ENCODE measurements at regions not wholly inside any gene's neighbourhood (a gene's known extent, or its start where the extent isn't known, plus 50 kb on each side); places are given as distances from the start of the nearest gene placed in this dataset.

DNA sequence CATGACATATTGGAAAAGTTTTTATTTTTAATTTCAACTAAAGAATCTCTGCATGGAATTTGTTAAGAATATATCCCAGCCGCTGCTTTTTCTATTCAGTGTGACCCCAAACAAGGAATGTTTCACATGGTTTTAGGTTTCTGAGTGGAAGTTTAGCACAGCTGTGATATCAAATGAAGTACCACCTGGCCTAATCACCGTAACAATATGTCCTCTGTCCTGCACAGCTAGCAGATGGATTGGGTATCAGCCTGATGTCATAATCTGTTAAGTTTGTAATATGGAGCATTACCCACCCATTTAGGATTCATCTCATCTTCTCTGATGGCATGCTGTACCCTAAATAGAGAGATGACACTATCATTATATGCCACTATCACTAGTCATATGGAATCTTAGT is 963.7 kb upstream of the ADGRL2 start:
- H3K27ac Mint-ChIP-seq (ENCODE audit: unreplicated experiment): no peak overlapping the region
- peaks cover 8% of the 10 kb centered on the region for H3K9me3 Mint-ChIP-seq (ENCODE audit: unreplicated experiment)
- no peaks in the 10 kb centered on the region for H3K27me3 Mint-ChIP-seq (ENCODE audit: unreplicated experiment)
- no peak for DNase-seq (ENCODE audit: extremely low spot score, unreplicated experiment)
- TF ChIP-seq, protein P1, sequence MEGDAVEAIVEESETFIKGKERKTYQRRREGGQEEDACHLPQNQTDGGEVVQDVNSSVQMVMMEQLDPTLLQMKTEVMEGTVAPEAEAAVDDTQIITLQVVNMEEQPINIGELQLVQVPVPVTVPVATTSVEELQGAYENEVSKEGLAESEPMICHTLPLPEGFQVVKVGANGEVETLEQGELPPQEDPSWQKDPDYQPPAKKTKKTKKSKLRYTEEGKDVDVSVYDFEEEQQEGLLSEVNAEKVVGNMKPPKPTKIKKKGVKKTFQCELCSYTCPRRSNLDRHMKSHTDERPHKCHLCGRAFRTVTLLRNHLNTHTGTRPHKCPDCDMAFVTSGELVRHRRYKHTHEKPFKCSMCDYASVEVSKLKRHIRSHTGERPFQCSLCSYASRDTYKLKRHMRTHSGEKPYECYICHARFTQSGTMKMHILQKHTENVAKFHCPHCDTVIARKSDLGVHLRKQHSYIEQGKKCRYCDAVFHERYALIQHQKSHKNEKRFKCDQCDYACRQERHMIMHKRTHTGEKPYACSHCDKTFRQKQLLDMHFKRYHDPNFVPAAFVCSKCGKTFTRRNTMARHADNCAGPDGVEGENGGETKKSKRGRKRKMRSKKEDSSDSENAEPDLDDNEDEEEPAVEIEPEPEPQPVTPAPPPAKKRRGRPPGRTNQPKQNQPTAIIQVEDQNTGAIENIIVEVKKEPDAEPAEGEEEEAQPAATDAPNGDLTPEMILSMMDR (IDR thresholded peaks at IDR 0.05): no peak
- no peaks in the 10 kb centered on the region for H3K4me1 Mint-ChIP-seq (ENCODE audit: unreplicated experiment)
- H3K36me3 Mint-ChIP-seq (ENCODE audit: unreplicated experiment): peaks cover 4% of the 10 kb centered on the region
- H3K4me3 Mint-ChIP-seq (ENCODE audit: unreplicated experiment): no peak overlapping the region

GRCh38 chr1:80836505-80836904 is 964.2 kb upstream of the ADGRL2 start:
- Mint-ChIP-seq H3K36me3 (ENCODE audit: unreplicated experiment) (peaks cover 3% of the 10 kb centered on the region), H3K27me3 (ENCODE audit: unreplicated experiment) (no peaks in the 10 kb centered on the region), H3K4me1 (ENCODE audit: unreplicated experiment) (no peaks in the 10 kb centered on the region), H3K4me3 (ENCODE audit: unreplicated experiment) (no peak overlapping the region), H3K9me3 (ENCODE audit: unreplicated experiment) (peaks cover 4% of the 10 kb centered on the region), H3K27ac (ENCODE audit: unreplicated experiment) (no peak overlapping the region)
- TF ChIP-seq, protein P1 (IDR thresholded peaks at IDR 0.05): no peak
- no peak for DNase-seq (ENCODE audit: extremely low spot score, unreplicated experiment)

- Mint-ChIP-seq H3K27me3 (ENCODE audit: unreplicated experiment) (no peaks in the 10 kb centered on the region), H3K9me3 (ENCODE audit: unreplicated experiment) (no peaks in the 10 kb centered on the region), H3K36me3 (ENCODE audit: unreplicated experiment) (no peaks in the 10 kb centered on the region), H3K4me1 (ENCODE audit: unreplicated experiment) (no peaks in the 10 kb centered on the region), H3K27ac (ENCODE audit: unreplicated experiment) (no peak overlapping the region), H3K4me3 (ENCODE audit: unreplicated experiment) (no peak overlapping the region)
- TF ChIP-seq, protein P1 (IDR thresholded peaks at IDR 0.05): no peak
- no peak for DNase-seq (ENCODE audit: extremely low spot score, unreplicated experiment)
Observed at GRCh38 chr1:80827666-80828065, 973.1 kb upstream of the ADGRL2 start.

DNA sequence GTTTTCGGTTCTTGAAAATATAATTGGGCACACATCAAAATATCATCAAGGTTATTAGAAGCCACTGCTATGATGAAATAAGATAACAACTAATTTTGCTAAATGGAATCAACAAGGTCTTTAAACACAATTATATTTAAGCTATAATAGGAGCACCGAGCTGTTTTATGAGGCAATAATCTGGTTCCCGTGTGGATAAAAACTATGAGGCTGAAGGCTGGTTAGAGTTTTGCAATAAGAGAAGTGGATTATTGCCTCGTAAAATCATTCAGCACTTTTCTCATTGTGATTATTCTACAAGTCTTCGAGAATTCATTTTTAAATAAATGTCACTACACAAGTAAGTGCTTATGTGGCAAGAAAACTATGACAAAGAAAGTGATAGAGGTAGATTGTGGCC is 975.7 kb upstream of the ADGRL2 start:
- no peak for DNase-seq (ENCODE audit: extremely low spot score, unreplicated experiment)
- Mint-ChIP-seq H3K36me3 (ENCODE audit: unreplicated experiment) (no peaks in the 10 kb centered on the region), H3K4me1 (ENCODE audit: unreplicated experiment) (no peaks in the 10 kb centered on the region), H3K4me3 (ENCODE audit: unreplicated experiment) (no peak overlapping the region), H3K27ac (ENCODE audit: unreplicated experiment) (no peak overlapping the region), H3K9me3 (ENCODE audit: unreplicated experiment) (no peaks in the 10 kb centered on the region), H3K27me3 (ENCODE audit: unreplicated experiment) (no peaks in the 10 kb centered on the region)
- TF ChIP-seq, protein P1 (IDR thresholded peaks at IDR 0.05): no peak

DNA sequence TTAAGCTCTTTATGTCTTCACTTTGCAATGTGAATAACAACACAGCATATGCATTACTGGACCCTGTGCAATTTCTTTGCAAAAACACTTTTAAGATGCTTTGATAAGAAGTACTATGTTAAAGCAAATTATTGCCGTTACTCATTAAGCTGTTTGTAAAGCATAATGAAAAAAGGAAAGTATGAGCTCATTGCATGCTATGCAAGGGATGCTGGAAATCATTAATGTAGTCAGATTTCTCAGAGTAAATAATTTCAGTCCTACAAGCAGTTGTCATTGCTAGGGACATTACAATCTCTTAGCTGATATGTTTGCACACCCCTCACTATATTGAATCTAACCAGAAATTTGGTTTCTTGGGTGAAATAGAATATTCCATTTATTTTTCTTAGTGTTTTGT is 982.5 kb upstream of the ADGRL2 start:
- Mint-ChIP-seq H3K4me1 (ENCODE audit: unreplicated experiment) (no peaks in the 10 kb centered on the region), H3K4me3 (ENCODE audit: unreplicated experiment) (no peak overlapping the region), H3K27me3 (ENCODE audit: unreplicated experiment) (no peaks in the 10 kb centered on the region), H3K36me3 (ENCODE audit: unreplicated experiment) (no peaks in the 10 kb centered on the region), H3K9me3 (ENCODE audit: unreplicated experiment) (no peaks in the 10 kb centered on the region), H3K27ac (ENCODE audit: unreplicated experiment) (no peak overlapping the region)
- TF ChIP-seq, protein P1 (IDR thresholded peaks at IDR 0.05): no peak
- DNase-seq (ENCODE audit: extremely low spot score, unreplicated experiment): no peak
